Keratinocyte (primary cell): ENCODE measurements at regions not wholly inside any gene's neighbourhood (a gene's known extent, or its start where the extent isn't known, plus 50 kb on each side); places are given as distances from the start of the nearest gene placed in this dataset.

Experiments
- DNase-seq: peaks from one replicate; pipeline ENCODE4 v3.0.0-alpha.2; 2011; ENCODE audit warnings: low read depth, missing footprints, low spot score
- FAIRE-seq: peaks from 2 replicates; lab custom pipeline; 2011; peaks lifted over from hg19 to GRCh38; lab: Jason Lieb, UNC
- H2AFZ ChIP-seq: 2 replicates; pipeline ENCODE4 v1.6.0; 2012; ENCODE audit warnings: low read length, control low read depth, inconsistent platforms; ENCODE audit not compliant: control insufficient read depth
- H3K27ac ChIP-seq: 2 replicates; pipeline ENCODE4 v1.5.1; 2011; ENCODE audit warnings: low read length; ENCODE audit not compliant: control insufficient read depth, insufficient read depth
- H3K27me3 ChIP-seq: 3 replicates; pipeline ENCODE4 v1.6.0; 2011; ENCODE audit warnings: low read length; ENCODE audit not compliant: control insufficient read depth, insufficient read depth; ENCODE audit errors: extremely low read depth
- H3K36me3 ChIP-seq, 2 experiments: 2 replicates in 1 of 2; 3 replicates in 1 of 2; pipeline ENCODE4 v1.5.1; 2011; ENCODE audit warnings: low read length in 2 of 2, mild to moderate bottlenecking in 1 of 2; ENCODE audit not compliant: control insufficient read depth in 2 of 2, insufficient read depth in 2 of 2; ENCODE audit errors: extremely low read depth in 1 of 2
- H3K4me1 ChIP-seq: 3 replicates; pipeline ENCODE4 v1.5.1; 2011; ENCODE audit warnings: low read length; ENCODE audit not compliant: control insufficient read depth, insufficient read depth; ENCODE audit errors: extremely low read depth
- H3K4me2 ChIP-seq: 3 replicates; pipeline ENCODE4 v1.6.0; 2011; ENCODE audit warnings: low read depth, low read length; ENCODE audit not compliant: control insufficient read depth, insufficient read depth; ENCODE audit errors: extremely low read depth
- H3K4me3 ChIP-seq, 3 experiments: fragments of 200-600 bp in 1 of 3; sonication (generic) in 1 of 3; 2 replicates in 2 of 3; 3 replicates in 1 of 3; pipeline ENCODE4 v1.5.1; 2011 to 2016; ENCODE audit warnings: low read length in 3 of 3, mild to moderate bottlenecking in 3 of 3, control low read depth in 2 of 3, inconsistent platforms in 1 of 3, low read depth in 1 of 3, mixed read lengths in 1 of 3, mixed run types in 1 of 3, moderate library complexity in 1 of 3; ENCODE audit not compliant: control insufficient read depth in 2 of 3, insufficient read depth in 2 of 3; ENCODE audit errors: extremely low read depth in 1 of 3
- H3K79me2 ChIP-seq: 2 replicates; pipeline ENCODE4 v1.6.0; 2012; ENCODE audit warnings: low read length; ENCODE audit not compliant: control insufficient read depth, insufficient read depth
- H3K9ac ChIP-seq: 3 replicates; pipeline ENCODE4 v1.6.0; 2011; ENCODE audit warnings: low read length; ENCODE audit not compliant: control insufficient read depth, insufficient read depth; ENCODE audit errors: extremely low read depth
- H3K9me1 ChIP-seq: 3 replicates; pipeline ENCODE4 v1.6.0; 2011; ENCODE audit warnings: low read length; ENCODE audit not compliant: control insufficient read depth, insufficient read depth; ENCODE audit errors: extremely low read depth
- H3K9me3 ChIP-seq: 2 replicates; pipeline ENCODE4 v1.5.1; 2012; ENCODE audit warnings: low read depth, low read length; ENCODE audit not compliant: control insufficient read depth
- H4K20me1 ChIP-seq: 3 replicates; pipeline ENCODE4 v1.6.0; 2011; ENCODE audit warnings: low read length; ENCODE audit not compliant: control insufficient read depth, insufficient read depth; ENCODE audit errors: extremely low read depth
- CTCF ChIP-seq, 3 experiments: IDR thresholded peaks in 1 of 3; conservative IDR thresholded peaks in 1 of 3; optimal IDR thresholded peaks in 1 of 3; 2 replicates in 2 of 3; 3 replicates in 1 of 3; pipeline versions ENCODE3 to v1.5.1; 2011; ENCODE audit warnings: low read length in 3 of 3, mild to moderate bottlenecking in 3 of 3, moderate library complexity in 2 of 3, control low read depth in 1 of 3, inconsistent platforms in 1 of 3; ENCODE audit not compliant: insufficient read depth in 2 of 3; ENCODE audit errors: extremely low read depth in 1 of 3
- EZH2 ChIP-seq: IDR thresholded peaks from one replicate; pipeline ENCODE4 v1.6.1; 2012; ENCODE audit warnings: inconsistent platforms, mild to moderate bottlenecking, low read length, moderate library complexity
- dilution Hi-C: fragments of 300-500 bp; cut with MboI; formaldehyde crosslinking; loops from one replicate; pipeline ENCODE4 v1.7.0; 2020; ENCODE audit warnings: low sequenced_read_pairs; ENCODE audit not compliant: extremely low pct_ligation_motif_present

GRCh38 chr1:228969953-228970800 is 234.9 kb downstream of the RHOU start:
- Histone ChIP-seq H3K79me2 (no peaks in the 10 kb centered on the region), H3K4me2 (no peak overlapping the region), H3K9ac (no peak overlapping the region), H3K4me3 (no peak overlapping the region), H3K36me3 (no peaks in the 10 kb centered on the region), H3K9me3 (no peaks in the 10 kb centered on the region), H4K20me1 (no peaks in the 10 kb centered on the region), H3K27me3 (peaks cover 7% of the 10 kb centered on the region), H3K27ac (no peak overlapping the region), H3K4me1 (no peaks in the 10 kb centered on the region), H3K9me1 (no peaks in the 10 kb centered on the region), H2AFZ (no peak overlapping the region)
- FAIRE-seq (no peak), DNase-seq (no peak)
- TF ChIP-seq EZH2, result no peak
- no peak for TF ChIP-seq CTCF (optimal IDR thresholded peaks at IDR 0.05 in 1 of 3, IDR thresholded peaks at IDR 0.05 in 1 of 3, conservative IDR thresholded peaks at IDR 0.05 in 1 of 3; ENCODE audit: extremely low read depth in 1 of 3, insufficient read depth in 2 of 3, low read length in 3 of 3)
- dilution Hi-C loops, result no loop called here

- Histone ChIP-seq H2AFZ (no peak overlapping the region), H3K27ac (no peak overlapping the region), H3K9me3 (no peaks in the 10 kb centered on the region), H3K79me2 (no peaks in the 10 kb centered on the region), H3K4me3 (no peak overlapping the region), H4K20me1 (no peaks in the 10 kb centered on the region), H3K9ac (no peak overlapping the region), H3K36me3 (no peaks in the 10 kb centered on the region), H3K27me3 (peaks cover 9% of the 10 kb centered on the region), H3K4me1 (no peaks in the 10 kb centered on the region), H3K4me2 (no peak overlapping the region), H3K9me1 (no peaks in the 10 kb centered on the region)
- dilution Hi-C loops, result no loop called here
- no peak for TF ChIP-seq EZH2
- no peak for TF ChIP-seq CTCF (optimal IDR thresholded peaks at IDR 0.05 in 1 of 3, IDR thresholded peaks at IDR 0.05 in 1 of 3, conservative IDR thresholded peaks at IDR 0.05 in 1 of 3; ENCODE audit: extremely low read depth in 1 of 3, insufficient read depth in 2 of 3, low read length in 3 of 3)
- DNase-seq, result no peak
- no peak for FAIRE-seq
These were observed 237.3 kb downstream of the RHOU start for GRCh38 chr1:228972576-228972975.
